ENCODE measurements at regions not wholly inside any gene's neighbourhood (a gene's known extent, or its start where the extent isn't known, plus 50 kb on each side); places are given as distances from the start of the nearest gene placed in this dataset.
A peak's percentile ranks its signal among the peaks of the same experiment; 100 is the strongest.

DNA sequence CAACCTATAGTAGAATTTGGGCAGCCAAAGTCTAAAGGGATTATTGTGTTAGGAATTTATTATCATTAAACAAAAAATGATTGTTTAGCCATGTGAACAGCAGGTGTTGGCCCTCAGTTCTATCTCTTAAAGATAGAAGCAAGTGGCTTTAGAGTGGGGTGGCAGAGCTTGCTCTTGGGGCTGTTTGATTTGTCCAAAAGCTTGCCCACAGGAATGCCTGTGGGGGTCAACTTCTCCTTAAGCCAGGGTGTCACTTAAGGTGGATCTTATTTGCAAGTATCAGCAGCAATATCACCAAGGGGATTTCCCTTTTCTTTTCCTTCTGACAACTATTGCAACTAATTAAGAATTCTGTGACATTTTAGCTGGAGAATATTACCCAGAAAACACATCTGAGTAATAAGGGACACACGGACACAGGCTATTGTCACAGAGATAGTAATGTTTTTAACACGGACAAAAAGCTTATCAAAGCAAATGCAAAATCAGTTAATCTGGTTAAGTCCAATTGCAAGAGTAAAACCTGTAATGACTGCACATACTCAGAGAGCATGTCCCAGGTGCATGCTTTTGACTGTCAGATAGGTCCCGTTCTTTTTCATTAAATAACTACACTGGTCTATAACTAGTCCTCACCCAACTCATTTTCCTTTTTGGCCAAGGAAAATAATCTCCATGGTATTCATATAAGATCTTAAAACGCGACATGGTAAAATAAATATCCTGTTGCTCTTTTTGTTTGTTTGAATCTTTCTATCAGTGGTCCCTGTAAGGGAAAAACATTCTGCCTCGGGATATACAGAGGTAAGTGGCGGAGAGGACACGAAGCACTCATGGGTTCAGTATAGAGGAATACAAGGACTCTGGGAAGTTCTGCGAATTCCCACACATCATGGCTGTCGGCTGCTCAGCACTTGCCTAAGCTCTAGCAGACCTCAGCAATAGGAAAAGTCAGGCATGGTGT lies 172.1 kb upstream of the RFC3 start:
- peak overlapping the region; percentile 12 for H2AFZ ChIP-seq (replicated peaks; ENCODE audit: low read length, poor library complexity)
- H3K4me1 ChIP-seq (ENCODE audit: control insufficient read depth, insufficient read depth, low read length), result peaks cover 27% of the 10 kb centered on the region
- H3K9ac ChIP-seq (ENCODE audit: low read depth, low read length), result no peak overlapping the region
- no peaks in the 10 kb centered on the region for H3K79me1 ChIP-seq (ENCODE audit: low read depth in 1 of 2, low read length in 2 of 2)
- no peak overlapping the region for H3K4me2 ChIP-seq (ENCODE audit: low read depth, low read length)
- H2AK5ac ChIP-seq (ENCODE audit: low read depth, low read length), result no peak overlapping the region
- H2BK5ac ChIP-seq (ENCODE audit: low read depth, low read length, poor library complexity, severe bottlenecking), result no peak overlapping the region
- TF ChIP-seq MAFK (IDR thresholded peaks at IDR 0.05; ENCODE audit: low read depth, low read length) (no peak), RCOR1 (IDR thresholded peaks at IDR 0.05; ENCODE audit: insufficient replicate concordance, low read length) (no peak), MXI1 (IDR thresholded peaks at IDR 0.05; ENCODE audit: borderline replicate concordance, low read depth, low read length) (no peak), NFE2L2 (IDR thresholded peaks at IDR 0.05; ENCODE audit: low read depth, low read length) (no peak), FOS (IDR thresholded peaks at IDR 0.05; ENCODE audit: low read depth, low read length) (no peak), POLR2A (IDR thresholded peaks at IDR 0.05; ENCODE audit: low read depth, low read length) (no peak), RFX5 (IDR thresholded peaks at IDR 0.05; ENCODE audit: low read depth, low read length) (no peak), CEBPB (IDR thresholded peaks at IDR 0.05; ENCODE audit: low read depth, low read length) (no peak), SMC3 (IDR thresholded peaks at IDR 0.05; ENCODE audit: low read depth, low read length) (no peak), RAD21 (IDR thresholded peaks at IDR 0.05; ENCODE audit: low read length) (no peak)
- TF ChIP-seq, protein P1, sequence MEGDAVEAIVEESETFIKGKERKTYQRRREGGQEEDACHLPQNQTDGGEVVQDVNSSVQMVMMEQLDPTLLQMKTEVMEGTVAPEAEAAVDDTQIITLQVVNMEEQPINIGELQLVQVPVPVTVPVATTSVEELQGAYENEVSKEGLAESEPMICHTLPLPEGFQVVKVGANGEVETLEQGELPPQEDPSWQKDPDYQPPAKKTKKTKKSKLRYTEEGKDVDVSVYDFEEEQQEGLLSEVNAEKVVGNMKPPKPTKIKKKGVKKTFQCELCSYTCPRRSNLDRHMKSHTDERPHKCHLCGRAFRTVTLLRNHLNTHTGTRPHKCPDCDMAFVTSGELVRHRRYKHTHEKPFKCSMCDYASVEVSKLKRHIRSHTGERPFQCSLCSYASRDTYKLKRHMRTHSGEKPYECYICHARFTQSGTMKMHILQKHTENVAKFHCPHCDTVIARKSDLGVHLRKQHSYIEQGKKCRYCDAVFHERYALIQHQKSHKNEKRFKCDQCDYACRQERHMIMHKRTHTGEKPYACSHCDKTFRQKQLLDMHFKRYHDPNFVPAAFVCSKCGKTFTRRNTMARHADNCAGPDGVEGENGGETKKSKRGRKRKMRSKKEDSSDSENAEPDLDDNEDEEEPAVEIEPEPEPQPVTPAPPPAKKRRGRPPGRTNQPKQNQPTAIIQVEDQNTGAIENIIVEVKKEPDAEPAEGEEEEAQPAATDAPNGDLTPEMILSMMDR (conservative IDR thresholded peaks at IDR 0.05; ENCODE audit: low read depth, low read length), result no peak
- TF ChIP-seq, protein P2, sequence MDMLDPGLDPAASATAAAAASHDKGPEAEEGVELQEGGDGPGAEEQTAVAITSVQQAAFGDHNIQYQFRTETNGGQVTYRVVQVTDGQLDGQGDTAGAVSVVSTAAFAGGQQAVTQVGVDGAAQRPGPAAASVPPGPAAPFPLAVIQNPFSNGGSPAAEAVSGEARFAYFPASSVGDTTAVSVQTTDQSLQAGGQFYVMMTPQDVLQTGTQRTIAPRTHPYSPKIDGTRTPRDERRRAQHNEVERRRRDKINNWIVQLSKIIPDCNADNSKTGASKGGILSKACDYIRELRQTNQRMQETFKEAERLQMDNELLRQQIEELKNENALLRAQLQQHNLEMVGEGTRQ (IDR thresholded peaks at IDR 0.05; ENCODE audit: low read depth, low read length), result no peak
- TF ChIP-seq, protein P3, sequence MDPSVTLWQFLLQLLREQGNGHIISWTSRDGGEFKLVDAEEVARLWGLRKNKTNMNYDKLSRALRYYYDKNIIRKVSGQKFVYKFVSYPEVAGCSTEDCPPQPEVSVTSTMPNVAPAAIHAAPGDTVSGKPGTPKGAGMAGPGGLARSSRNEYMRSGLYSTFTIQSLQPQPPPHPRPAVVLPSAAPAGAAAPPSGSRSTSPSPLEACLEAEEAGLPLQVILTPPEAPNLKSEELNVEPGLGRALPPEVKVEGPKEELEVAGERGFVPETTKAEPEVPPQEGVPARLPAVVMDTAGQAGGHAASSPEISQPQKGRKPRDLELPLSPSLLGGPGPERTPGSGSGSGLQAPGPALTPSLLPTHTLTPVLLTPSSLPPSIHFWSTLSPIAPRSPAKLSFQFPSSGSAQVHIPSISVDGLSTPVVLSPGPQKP (IDR thresholded peaks at IDR 0.05; ENCODE audit: borderline replicate concordance, low read depth, low read length), result no peak
- no peak overlapping the region for H3K27ac ChIP-seq (ENCODE audit: insufficient read depth, low read length)
- no peak overlapping the region for H3K18ac ChIP-seq (ENCODE audit: low read depth, low read length)
- H3K56ac ChIP-seq (ENCODE audit: extremely low read depth, insufficient read depth, low read length), result no peak overlapping the region
- no peak overlapping the region for H3K14ac ChIP-seq (replicated peaks; ENCODE audit: low read depth, low read length)
- dilution Hi-C loops (cut with HindIII; ENCODE audit: low sequenced_read_pairs, unreplicated experiment) (no loop called here), in situ Hi-C loops (cut with MboI; ENCODE audit: low sequenced_read_pairs) (no loop called here), intact Hi-C loops (cut with micrococcal nuclease) (no loop called here)
- H2BK120ac ChIP-seq (ENCODE audit: low read depth, low read length), result no peak overlapping the region
- H2BK20ac ChIP-seq (ENCODE audit: low read depth, low read length), result no peak overlapping the region; the same call in 1 of the 2 replicates
- H3K27me3 ChIP-seq (ENCODE audit: control insufficient read depth, insufficient read depth, low read length), result no peaks in the 10 kb centered on the region
- H2BK15ac ChIP-seq (ENCODE audit: low read depth, low read length), result 0 out of 3 replicates have a peak overlapping the region, but pooled peaks have one; percentile 81
- H2AK9ac ChIP-seq (replicated peaks; ENCODE audit: low read depth, low read length, poor library complexity), result no peak overlapping the region
- H3K23ac ChIP-seq (ENCODE audit: low read depth, low read length), result no peak overlapping the region
- BruUV-seq (replicated peaks), result no TSS peak
- H3K4me3 ChIP-seq (ENCODE audit: insufficient read depth, low read depth, low read length), result no peak overlapping the region
- no peaks in the 10 kb centered on the region for H3K36me3 ChIP-seq (ENCODE audit: control insufficient read depth, insufficient read depth, low read length)
- H3K9me3 ChIP-seq (ENCODE audit: control insufficient read depth, insufficient read depth, low read length), result no peaks in the 10 kb centered on the region
- no peak overlapping the region; the same call in 1 of the 2 replicates for H4K5ac ChIP-seq (ENCODE audit: low read depth, low read length)
- DNase-seq (no peak), ATAC-seq (ENCODE audit: low read depth) (no peak)
- POLR2A ChIA-PET (ENCODE audit: unreplicated experiment), result no interaction called here
- CTCF ChIA-PET, result no interaction called here
- no peak overlapping the region for H4K8ac ChIP-seq (ENCODE audit: low read depth in 2 of 2, low read length in 2 of 2)
- no peak overlapping the region for H4K91ac ChIP-seq (ENCODE audit: insufficient read depth, low read depth, low read length)
- WGBS, 2 experiments (ENCODE audit: extremely low coverage in 2 of 2, insufficient read length in 1 of 2), result 90% methylated on average over 2 of the region's 10 CpGs; no CpG with 5 or more reads in 1 of the 2 experiments
- peaks cover 21% of the 10 kb centered on the region for H3K9me1 ChIP-seq (ENCODE audit: insufficient read depth, low read length)
- no peaks in the 10 kb centered on the region for H4K20me1 ChIP-seq (ENCODE audit: insufficient read depth, low read length)
- no peak overlapping the region for H3K4ac ChIP-seq (ENCODE audit: low read depth, low read length)

Measured in IMR-90 (cell line).